Uterus (tissue), 3 donors: ENCODE measurements at regions not wholly inside any gene's neighbourhood (a gene's known extent, or its start where the extent isn't known, plus 50 kb on each side); places are given as distances from the start of the nearest gene placed in this dataset.

Source experiments
- DNase-seq, 2 donors: peaks; one replicate each; pipeline ENCODE4 v3.0.0-alpha.2; 2019 to 2020
- H3K27ac ChIP-seq, 2 donors: fragments of 200-600 bp; sonication (generic); 1 replicate in 1 of 2; 2 replicates in 1 of 2; pipeline ENCODE4 v1.5.1; 2016 to 2018
- H3K27me3 ChIP-seq, 2 donors: fragments of 200-600 bp; sonication (generic); one replicate each; pipeline ENCODE4 v1.5.1; 2018 to 2019; ENCODE audit warnings: control low read depth in 1 of 2
- H3K36me3 ChIP-seq, 2 donors: fragments of 200-600 bp; sonication (generic); one replicate each; pipeline ENCODE4 v1.5.1; 2019; ENCODE audit warnings: control low read depth in 1 of 2
- H3K4me1 ChIP-seq, 2 donors: fragments of 200-600 bp; sonication (generic); one replicate each; pipeline ENCODE4 v1.5.1; 2018 to 2019; ENCODE audit warnings: control low read depth in 1 of 2
- H3K4me3 ChIP-seq, 2 donors: fragments of 200-600 bp; sonication (generic); 1 replicate in 1 of 2; 2 replicates in 1 of 2; pipeline ENCODE4 v1.5.1; 2018 to 2019; ENCODE audit warnings: mild to moderate bottlenecking in 1 of 2
- H3K9me3 ChIP-seq, 2 donors: fragments of 200-600 bp; sonication (generic); one replicate each; pipeline ENCODE4 v1.5.1; 2019; ENCODE audit warnings: control low read depth in 1 of 2
- CTCF ChIP-seq, 4 experiments: fragments of 200-600 bp in 2 of 4; fragments of 450-650 bp in 2 of 4; sonication (generic) in 2 of 4; IDR thresholded peaks; one replicate each; pipeline ENCODE4 v1.5.1; 2016 to 2019; ENCODE audit warnings: antibody characterized with exemption in 4 of 4, mild to moderate bottlenecking in 2 of 4, moderate library complexity in 1 of 4
- POLR2A ChIP-seq, 2 donors: fragments of 450-650 bp; IDR thresholded peaks; one replicate each; pipeline ENCODE4 v1.6.1; 2016; ENCODE audit warnings: antibody characterized with exemption in 2 of 2, mild to moderate bottlenecking in 1 of 2, moderate library complexity in 1 of 2
- intact Hi-C: fragments of 100-400 bp; cut with DNase I; formaldehyde crosslinking; loops from one replicate; pipeline ENCODE4 v1.15.1; 2023; ENCODE audit warnings: low total_unique reads
- donor health status: DM: yes; HTN: yes; CAD: no.

GRCh38 chr4:104728380-104729122 lies 233.9 kb upstream of the CXXC4 start:
- H3K36me3 ChIP-seq = no peaks in the 10 kb centered on the region
- no peak overlapping the region for H3K4me3 ChIP-seq
- no peak for DNase-seq
- H3K27me3 ChIP-seq = no peaks in the 10 kb centered on the region
- H3K4me1 ChIP-seq = no peaks in the 10 kb centered on the region
- no peak overlapping the region for H3K27ac ChIP-seq
- intact Hi-C loops = no loop called here
- no peaks in the 10 kb centered on the region for H3K9me3 ChIP-seq
- TF ChIP-seq CTCF (IDR thresholded peaks at IDR 0.05) (no peak), POLR2A (IDR thresholded peaks at IDR 0.05) (no peak)

DNA sequence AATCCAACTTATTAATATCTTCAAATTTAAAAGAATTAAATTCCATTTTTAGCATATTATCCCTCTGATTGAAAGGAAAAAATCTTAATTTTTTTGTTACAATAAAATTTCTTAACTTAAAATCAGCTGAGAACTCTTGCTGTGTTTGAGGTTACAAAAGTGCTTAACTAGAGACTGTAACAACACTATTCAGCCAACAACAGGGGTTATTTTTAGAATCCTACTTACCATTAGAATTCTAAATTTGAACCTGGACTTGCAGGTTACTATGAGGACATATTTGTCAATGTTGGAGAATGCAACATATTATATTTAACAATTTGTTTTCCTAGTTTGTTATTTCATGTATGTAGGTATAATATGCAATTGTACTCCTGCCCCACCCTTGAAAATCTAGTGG lies 238.1 kb upstream of the CXXC4 start:
- H3K4me1 ChIP-seq = no peaks in the 10 kb centered on the region
- H3K27me3 ChIP-seq = no peaks in the 10 kb centered on the region
- no peak for DNase-seq
- no peak for TF ChIP-seq POLR2A (IDR thresholded peaks at IDR 0.05)
- no peaks in the 10 kb centered on the region for H3K9me3 ChIP-seq
- intact Hi-C loops = no loop called here
- no peak overlapping the region for H3K27ac ChIP-seq
- H3K36me3 ChIP-seq = no peaks in the 10 kb centered on the region
- no peak overlapping the region for H3K4me3 ChIP-seq

DNA sequence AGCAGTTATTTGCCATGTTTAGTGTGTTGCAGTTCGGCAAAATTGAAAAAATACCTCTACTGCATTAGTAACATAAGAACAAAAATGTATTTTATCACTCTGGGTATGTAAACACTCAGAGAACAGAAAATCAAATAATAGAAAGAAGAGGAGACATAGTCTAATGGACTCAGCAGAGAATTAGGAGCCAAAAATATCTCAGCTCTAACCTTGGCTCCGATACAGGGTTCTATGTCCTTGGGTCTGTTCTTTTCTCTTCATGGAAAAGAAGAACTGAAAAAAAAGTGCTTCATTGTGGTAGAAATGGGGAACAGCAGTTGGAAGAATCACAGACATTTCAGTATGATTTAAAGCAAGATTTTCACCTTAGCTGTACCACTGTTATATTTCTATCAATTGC lies 240.5 kb upstream of the CXXC4 start:
- Histone ChIP-seq H3K4me3 (no peak overlapping the region), H3K36me3 (no peaks in the 10 kb centered on the region), H3K9me3 (no peaks in the 10 kb centered on the region), H3K27ac (no peak overlapping the region), H3K4me1 (no peaks in the 10 kb centered on the region), H3K27me3 (no peaks in the 10 kb centered on the region)
- DNase-seq = no peak
- intact Hi-C loops = no loop called here
- TF ChIP-seq POLR2A (IDR thresholded peaks at IDR 0.05) (no peak), CTCF (IDR thresholded peaks at IDR 0.05) (no peak)

DNA sequence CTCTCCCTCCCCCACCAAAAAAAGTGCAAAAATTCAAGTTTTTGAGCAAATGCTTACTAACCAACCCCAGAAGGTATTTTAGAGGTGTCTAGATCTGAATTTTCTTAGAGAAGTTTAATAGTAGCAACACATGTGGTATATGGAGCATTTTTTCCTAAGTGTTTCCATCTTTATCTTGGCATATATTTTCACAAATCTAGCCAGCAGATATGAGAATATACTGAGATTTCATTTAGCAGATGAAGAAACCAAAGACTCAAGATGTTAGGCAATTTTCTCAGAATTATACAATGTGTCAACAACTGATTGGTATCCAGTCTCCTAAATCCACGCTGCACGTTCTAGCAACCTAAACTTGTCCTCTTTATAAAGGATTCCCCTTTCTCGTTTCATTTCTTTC lies 245.5 kb upstream of the CXXC4 start:
- no peak overlapping the region for H3K4me3 ChIP-seq
- DNase-seq = no peak
- H3K9me3 ChIP-seq = no peaks in the 10 kb centered on the region
- intact Hi-C loops = no loop called here
- no peak overlapping the region for H3K27ac ChIP-seq
- H3K27me3 ChIP-seq = no peaks in the 10 kb centered on the region
- H3K4me1 ChIP-seq = no peaks in the 10 kb centered on the region
- H3K36me3 ChIP-seq = no peaks in the 10 kb centered on the region
- TF ChIP-seq POLR2A (IDR thresholded peaks at IDR 0.05) = no peak
- TF ChIP-seq CTCF (IDR thresholded peaks at IDR 0.05) = no peak

DNA sequence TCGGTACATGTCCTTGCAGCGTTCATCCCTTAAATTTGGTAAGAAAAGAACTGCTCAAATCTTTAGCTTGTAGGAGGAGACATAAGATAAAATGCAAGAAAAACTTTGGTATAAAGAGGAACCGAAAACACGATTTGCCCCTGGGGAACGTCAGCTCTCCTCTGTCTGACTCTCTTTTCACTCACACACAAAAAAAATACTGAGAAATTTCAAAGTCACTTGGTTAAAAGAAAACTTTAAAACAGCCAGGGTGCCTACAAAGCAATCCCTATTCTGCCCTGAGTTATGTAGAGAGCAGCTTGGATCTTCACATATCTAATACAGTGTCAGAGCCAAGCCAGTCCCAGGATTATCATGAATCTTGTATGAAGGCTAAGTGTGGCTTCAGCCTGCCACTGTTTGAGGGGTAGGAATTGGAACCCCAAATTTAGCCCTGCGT lies 248.5 kb upstream of the CXXC4 start:
- no peak for DNase-seq
- Histone ChIP-seq H3K36me3 (no peaks in the 10 kb centered on the region), H3K27me3 (no peaks in the 10 kb centered on the region), H3K27ac (no peak overlapping the region), H3K4me1 (no peaks in the 10 kb centered on the region), H3K4me3 (no peak overlapping the region), H3K9me3 (no peaks in the 10 kb centered on the region)
- TF ChIP-seq POLR2A (IDR thresholded peaks at IDR 0.05) (no peak), CTCF (IDR thresholded peaks at IDR 0.05) (no peak)
- intact Hi-C loops = no loop called here

DNA sequence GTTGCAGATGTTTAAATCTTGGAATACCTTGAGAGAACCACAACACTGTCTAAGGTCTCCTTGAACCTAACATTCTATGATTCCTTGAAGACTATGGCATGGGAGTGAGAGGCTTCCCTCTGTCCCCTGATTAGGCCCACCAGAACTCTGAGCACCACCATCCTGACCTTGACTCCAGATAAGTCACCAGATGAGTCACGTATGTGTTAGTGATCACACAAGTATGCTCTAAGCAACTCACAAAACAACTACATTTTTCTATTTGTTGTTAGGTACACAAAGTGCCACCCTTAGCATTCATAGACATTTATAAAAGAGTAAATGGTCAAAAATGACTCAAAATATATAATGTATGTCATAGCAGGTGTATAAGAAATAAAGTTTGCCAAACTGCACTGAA lies 252.9 kb upstream of the CXXC4 start:
- H3K4me3 ChIP-seq = no peak overlapping the region
- no peak for DNase-seq
- no peaks in the 10 kb centered on the region for H3K9me3 ChIP-seq
- H3K36me3 ChIP-seq = no peaks in the 10 kb centered on the region
- H3K27me3 ChIP-seq = no peaks in the 10 kb centered on the region
- intact Hi-C loops = no loop called here
- H3K27ac ChIP-seq = no peak overlapping the region
- no peak for TF ChIP-seq POLR2A (IDR thresholded peaks at IDR 0.05)
- no peak for TF ChIP-seq CTCF (IDR thresholded peaks at IDR 0.05)
- H3K4me1 ChIP-seq = no peaks in the 10 kb centered on the region
